Caco-2 (cell line): ENCODE measurements at regions not wholly inside any gene's neighbourhood (a gene's known extent, or its start where the extent isn't known, plus 50 kb on each side); places are given as distances from the start of the nearest gene placed in this dataset.

ENCODE experiments used
- BruUV-seq: library from RNA; stranded (reverse); fragments of 400-500 nt; replicated peaks from 2 replicates; lab custom pipeline; 2021; lab: Mats Ljungman, UMichigan
- CTCF ChIA-PET: fragments of 300-600 bp; sonication (Branson Sonifier 250); formaldehyde crosslinking; loops from one replicate; lab custom pipeline; 2022; ENCODE audit warnings: antibody characterized with exemption; lab: Charles Lee
- POLR2A ChIA-PET: fragments of 300-600 bp; sonication (Branson Sonifier 250); formaldehyde crosslinking; loops from one replicate; lab custom pipeline; 2022; ENCODE audit warnings: antibody characterized with exemption; lab: Charles Lee
- DNase-seq, 2 experiments: peaks; one replicate each; pipeline versions ENCODE4 v3.0.0 to v3.0.0-alpha.2; 2020 to 2022
- H3K27me3 ChIP-seq: replicated peaks from 2 replicates; pipeline ENCODE4 v1.6.0; 2011; ENCODE audit warnings: low read length; ENCODE audit not compliant: control insufficient read depth, insufficient read depth
- H3K36me3 ChIP-seq: 2 replicates; pipeline ENCODE4 v1.5.1; 2011; ENCODE audit warnings: low read length; ENCODE audit not compliant: control insufficient read depth, insufficient read depth
- H3K4me1 ChIP-seq: fragments of 250-450 bp; sonication (Bioruptor Pico); 2 replicates; pipeline ENCODE4 v1.5.1; 2020; ENCODE audit warnings: mild to moderate bottlenecking
- H3K4me3 ChIP-seq: 2 replicates; pipeline ENCODE4 v1.5.1; 2011; ENCODE audit warnings: low read depth, mild to moderate bottlenecking, control low read depth, low read length
- H3K9me3 ChIP-seq: fragments of 250-450 bp; sonication (Bioruptor Pico); 2 replicates; pipeline ENCODE4 v1.5.1; 2020; ENCODE audit warnings: mild to moderate bottlenecking, moderate library complexity
- H3K27ac Mint-ChIP-seq: one replicate; pipeline ENCODE4 v1.8.0; 2022; ENCODE audit warnings: mixed read lengths; ENCODE audit not compliant: unreplicated experiment
- H3K27me3 Mint-ChIP-seq: one replicate; pipeline ENCODE4 v1.8.0; 2022; ENCODE audit warnings: mixed read lengths; ENCODE audit not compliant: insufficient read depth, unreplicated experiment
- H3K36me3 Mint-ChIP-seq: one replicate; pipeline ENCODE4 v1.8.0; 2022; ENCODE audit warnings: mild to moderate bottlenecking, mixed read lengths; ENCODE audit not compliant: insufficient read depth, unreplicated experiment
- H3K4me1 Mint-ChIP-seq: one replicate; pipeline ENCODE4 v1.8.0; 2022; ENCODE audit warnings: low read depth, mixed read lengths; ENCODE audit not compliant: unreplicated experiment
- H3K4me3 Mint-ChIP-seq: one replicate; pipeline ENCODE4 v1.8.0; 2022; ENCODE audit warnings: mild to moderate bottlenecking, moderate library complexity, mixed read lengths; ENCODE audit not compliant: unreplicated experiment
- H3K9me3 Mint-ChIP-seq: one replicate; pipeline ENCODE4 v1.8.0; 2022; ENCODE audit warnings: mixed read lengths; ENCODE audit not compliant: unreplicated experiment
- intact Hi-C: fragments of 100-400 bp; cut with micrococcal nuclease; formaldehyde crosslinking; loops from one replicate; pipeline ENCODE4 v1.10.0; 2022; ENCODE audit not compliant: unreplicated experiment
- TF ChIP-seq, protein P1 (sequence below), 2 experiments: fragments of 200-600 bp in 1 of 2; IDR thresholded peaks; 1 replicate in 1 of 2; 2 replicates in 1 of 2; pipeline versions ENCODE4 v1.5.1 to v1.8.0; 2011 to 2022; ENCODE audit warnings: antibody characterized with exemption in 1 of 2, control low read depth in 1 of 2, inconsistent platforms in 1 of 2, low read depth in 1 of 2, low read length in 1 of 2, mild to moderate bottlenecking in 1 of 2, moderate library complexity in 1 of 2; ENCODE audit not compliant: insufficient read depth in 1 of 2, severe bottlenecking in 1 of 2, unreplicated experiment in 1 of 2

DNA sequence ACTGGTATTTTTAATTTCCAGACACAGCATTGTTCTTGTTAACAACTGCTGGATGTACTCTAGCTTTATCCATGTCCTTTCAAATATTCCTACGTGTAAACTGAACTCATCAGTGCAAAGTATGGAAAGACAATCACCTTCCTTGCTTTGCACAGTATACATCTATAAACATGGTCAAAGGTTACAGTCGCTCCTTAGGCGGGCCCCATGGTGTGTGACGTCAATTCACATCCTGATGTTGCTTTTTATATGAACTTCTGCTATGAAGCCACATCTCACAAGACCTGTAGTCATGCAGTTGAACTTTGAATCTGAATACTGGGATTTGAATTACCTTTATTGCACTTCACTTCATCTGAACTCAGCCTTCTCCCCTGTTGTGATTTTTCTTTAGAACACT, 447.6 kb upstream of the PSMD7 start:
- Mint-ChIP-seq H3K36me3 (no peaks in the 10 kb centered on the region), H3K4me3 (no peak overlapping the region), H3K4me1 (no peaks in the 10 kb centered on the region), H3K27me3 (peaks cover 4% of the 10 kb centered on the region), H3K9me3 (no peaks in the 10 kb centered on the region), H3K27ac (no peak overlapping the region)
- H3K4me3 ChIP-seq = no peak overlapping the region
- TF ChIP-seq, protein P1, sequence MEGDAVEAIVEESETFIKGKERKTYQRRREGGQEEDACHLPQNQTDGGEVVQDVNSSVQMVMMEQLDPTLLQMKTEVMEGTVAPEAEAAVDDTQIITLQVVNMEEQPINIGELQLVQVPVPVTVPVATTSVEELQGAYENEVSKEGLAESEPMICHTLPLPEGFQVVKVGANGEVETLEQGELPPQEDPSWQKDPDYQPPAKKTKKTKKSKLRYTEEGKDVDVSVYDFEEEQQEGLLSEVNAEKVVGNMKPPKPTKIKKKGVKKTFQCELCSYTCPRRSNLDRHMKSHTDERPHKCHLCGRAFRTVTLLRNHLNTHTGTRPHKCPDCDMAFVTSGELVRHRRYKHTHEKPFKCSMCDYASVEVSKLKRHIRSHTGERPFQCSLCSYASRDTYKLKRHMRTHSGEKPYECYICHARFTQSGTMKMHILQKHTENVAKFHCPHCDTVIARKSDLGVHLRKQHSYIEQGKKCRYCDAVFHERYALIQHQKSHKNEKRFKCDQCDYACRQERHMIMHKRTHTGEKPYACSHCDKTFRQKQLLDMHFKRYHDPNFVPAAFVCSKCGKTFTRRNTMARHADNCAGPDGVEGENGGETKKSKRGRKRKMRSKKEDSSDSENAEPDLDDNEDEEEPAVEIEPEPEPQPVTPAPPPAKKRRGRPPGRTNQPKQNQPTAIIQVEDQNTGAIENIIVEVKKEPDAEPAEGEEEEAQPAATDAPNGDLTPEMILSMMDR (IDR thresholded peaks at IDR 0.05; ENCODE audit: insufficient read depth in 1 of 2, low read depth in 1 of 2, low read length in 1 of 2, severe bottlenecking in 1 of 2, unreplicated experiment in 1 of 2) = no peak
- intact Hi-C loops = no loop called here
- no peaks in the 10 kb centered on the region for H3K27me3 ChIP-seq
- ChIA-PET POLR2A (no interaction called here), CTCF (no interaction called here)
- no peaks in the 10 kb centered on the region for H3K4me1 ChIP-seq
- BruUV-seq = no TSS peak
- no peak for DNase-seq
- no peaks in the 10 kb centered on the region for H3K36me3 ChIP-seq
- no peaks in the 10 kb centered on the region; the same call in 1 of the 2 replicates for H3K9me3 ChIP-seq

- no peaks in the 10 kb centered on the region; the same call in 1 of the 2 replicates for H3K9me3 ChIP-seq
- intact Hi-C loops = no loop called here
- H3K4me1 Mint-ChIP-seq = no peaks in the 10 kb centered on the region
- no peaks in the 10 kb centered on the region for H3K4me1 ChIP-seq
- DNase-seq = peak in 1 of 2 experiments; percentile 2
- BruUV-seq = no TSS peak
- no peaks in the 10 kb centered on the region for H3K36me3 ChIP-seq
- H3K4me3 Mint-ChIP-seq = no peak overlapping the region
- no peak overlapping the region for H3K4me3 ChIP-seq
- no peaks in the 10 kb centered on the region for H3K9me3 Mint-ChIP-seq
- TF ChIP-seq, protein P1 (IDR thresholded peaks at IDR 0.05; ENCODE audit: insufficient read depth in 1 of 2, low read depth in 1 of 2, low read length in 1 of 2, severe bottlenecking in 1 of 2, unreplicated experiment in 1 of 2) = no peak
- ChIA-PET CTCF (interaction anchor here (0.6 kb wide), 1 partner anchor 197 kb away, joined by 4 read pairs; no protein-coding TSS in a partner anchor), POLR2A (no interaction called here)
- H3K36me3 Mint-ChIP-seq = no peaks in the 10 kb centered on the region
- no peak overlapping the region for H3K27ac Mint-ChIP-seq
- H3K27me3 ChIP-seq = no peaks in the 10 kb centered on the region
- H3K27me3 Mint-ChIP-seq = peaks cover 8% of the 10 kb centered on the region
Measured at GRCh38 chr16:73847090-73847489, 449.5 kb upstream of the PSMD7 start.

- H3K4me1 Mint-ChIP-seq = no peaks in the 10 kb centered on the region
- no peaks in the 10 kb centered on the region for H3K27me3 ChIP-seq
- H3K27ac Mint-ChIP-seq = no peak overlapping the region
- no peaks in the 10 kb centered on the region for H3K9me3 Mint-ChIP-seq
- no TSS peak for BruUV-seq
- no peaks in the 10 kb centered on the region; the same call in 1 of the 2 replicates for H3K9me3 ChIP-seq
- TF ChIP-seq, protein P1 (IDR thresholded peaks at IDR 0.05; ENCODE audit: insufficient read depth in 1 of 2, low read depth in 1 of 2, low read length in 1 of 2, severe bottlenecking in 1 of 2, unreplicated experiment in 1 of 2) = no peak
- no peak for DNase-seq
- POLR2A ChIA-PET = no interaction called here
- H3K4me3 ChIP-seq = no peak overlapping the region
- CTCF ChIA-PET = no interaction called here
- intact Hi-C loops = no loop called here
- H3K4me1 ChIP-seq = no peaks in the 10 kb centered on the region
- peaks cover 8% of the 10 kb centered on the region for H3K27me3 Mint-ChIP-seq
- no peak overlapping the region for H3K4me3 Mint-ChIP-seq
- no peaks in the 10 kb centered on the region for H3K36me3 Mint-ChIP-seq
- no peaks in the 10 kb centered on the region for H3K36me3 ChIP-seq
Measured at GRCh38 chr16:73846356-73846755, 450.3 kb upstream of the PSMD7 start.
